Osteoblast (primary cell): ENCODE measurements at regions not wholly inside any gene's neighbourhood (a gene's known extent, or its start where the extent isn't known, plus 50 kb on each side); places are given as distances from the start of the nearest gene placed in this dataset.
A peak's percentile ranks its signal among the peaks of the same experiment; 100 is the strongest.

Experiments used
- DNase-seq: peaks from one replicate; pipeline ENCODE4 v3.0.0; 2011; ENCODE audit warnings: low spot score, mixed read lengths; ENCODE audit not compliant: insufficient read length; ENCODE audit errors: missing footprints
- H2AFZ ChIP-seq: 2 replicates; pipeline ENCODE4 v1.6.0; 2011; ENCODE audit warnings: mild to moderate bottlenecking, low read length
- H3K27ac ChIP-seq: 2 replicates; pipeline ENCODE4 v1.5.1; 2011; ENCODE audit warnings: mild to moderate bottlenecking, low read depth, low read length, moderate library complexity
- H3K27me3 ChIP-seq: 2 replicates; pipeline ENCODE4 v1.6.0; 2012; ENCODE audit warnings: mild to moderate bottlenecking, control low read depth, inconsistent platforms, low read length, moderate library complexity; ENCODE audit not compliant: insufficient read depth
- H3K36me3 ChIP-seq: 2 replicates; pipeline ENCODE4 v1.5.1; 2011; ENCODE audit warnings: mild to moderate bottlenecking, low read length, control low read depth, moderate library complexity; ENCODE audit not compliant: insufficient read depth
- H3K4me1 ChIP-seq: 2 replicates; pipeline ENCODE4 v1.5.1; 2011; ENCODE audit warnings: mild to moderate bottlenecking, low read length, control low read depth, moderate library complexity; ENCODE audit not compliant: insufficient read depth
- H3K4me2 ChIP-seq: 2 replicates; pipeline ENCODE4 v1.6.0; 2011; ENCODE audit warnings: mild to moderate bottlenecking, low read length; ENCODE audit not compliant: insufficient read depth
- H3K4me3 ChIP-seq: fragments of 200-600 bp; sonication (generic); 3 replicates; pipeline ENCODE4 v1.5.1; 2012; ENCODE audit warnings: mild to moderate bottlenecking, low read length, inconsistent platforms; ENCODE audit not compliant: insufficient read depth
- H3K79me2 ChIP-seq: 2 replicates; pipeline ENCODE4 v1.6.0; 2012; ENCODE audit warnings: mild to moderate bottlenecking, low read length, control low read depth, inconsistent platforms; ENCODE audit not compliant: insufficient read depth
- H3K9me3 ChIP-seq: 2 replicates; pipeline ENCODE4 v1.5.1; 2011; ENCODE audit warnings: low read depth, low read length, control low read depth
- H4K20me1 ChIP-seq: 2 replicates; pipeline ENCODE4 v1.6.0; 2012; ENCODE audit warnings: mild to moderate bottlenecking, low read length, control low read depth; ENCODE audit not compliant: insufficient read depth
- TF ChIP-seq, protein P1 (sequence below): IDR thresholded peaks from 2 replicates; pipeline ENCODE4 v1.5.1; 2011; ENCODE audit warnings: mild to moderate bottlenecking, low read depth, low read length, moderate library complexity; ENCODE audit errors: extremely low read depth

DNA sequence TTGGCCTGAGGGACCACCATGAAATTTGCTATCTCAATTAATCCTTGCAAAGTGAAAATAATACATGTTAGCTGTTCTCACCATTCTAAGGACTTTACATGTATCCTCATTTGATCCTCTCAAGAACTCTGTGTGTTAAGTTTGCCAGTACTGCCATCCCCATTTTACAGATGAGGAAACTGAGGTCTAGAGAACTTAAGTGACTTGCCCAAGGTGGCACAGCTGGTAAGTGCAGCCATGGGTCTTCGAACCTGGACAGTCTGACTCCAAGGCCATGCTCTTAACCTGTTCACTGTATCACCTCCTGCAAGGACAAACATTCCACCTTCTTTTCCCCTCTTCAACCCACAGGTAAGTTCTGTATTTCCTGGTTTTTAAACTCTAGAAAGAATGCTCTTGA lies 85.3 kb upstream of the NFE2L3 start:
- TF ChIP-seq, protein P1, sequence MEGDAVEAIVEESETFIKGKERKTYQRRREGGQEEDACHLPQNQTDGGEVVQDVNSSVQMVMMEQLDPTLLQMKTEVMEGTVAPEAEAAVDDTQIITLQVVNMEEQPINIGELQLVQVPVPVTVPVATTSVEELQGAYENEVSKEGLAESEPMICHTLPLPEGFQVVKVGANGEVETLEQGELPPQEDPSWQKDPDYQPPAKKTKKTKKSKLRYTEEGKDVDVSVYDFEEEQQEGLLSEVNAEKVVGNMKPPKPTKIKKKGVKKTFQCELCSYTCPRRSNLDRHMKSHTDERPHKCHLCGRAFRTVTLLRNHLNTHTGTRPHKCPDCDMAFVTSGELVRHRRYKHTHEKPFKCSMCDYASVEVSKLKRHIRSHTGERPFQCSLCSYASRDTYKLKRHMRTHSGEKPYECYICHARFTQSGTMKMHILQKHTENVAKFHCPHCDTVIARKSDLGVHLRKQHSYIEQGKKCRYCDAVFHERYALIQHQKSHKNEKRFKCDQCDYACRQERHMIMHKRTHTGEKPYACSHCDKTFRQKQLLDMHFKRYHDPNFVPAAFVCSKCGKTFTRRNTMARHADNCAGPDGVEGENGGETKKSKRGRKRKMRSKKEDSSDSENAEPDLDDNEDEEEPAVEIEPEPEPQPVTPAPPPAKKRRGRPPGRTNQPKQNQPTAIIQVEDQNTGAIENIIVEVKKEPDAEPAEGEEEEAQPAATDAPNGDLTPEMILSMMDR = no peak
- Histone ChIP-seq H3K27ac (no peak overlapping the region), H3K4me3 (no peak overlapping the region), H3K36me3 (no peaks in the 10 kb centered on the region), H3K9me3 (no peaks in the 10 kb centered on the region), H3K4me1 (no peaks in the 10 kb centered on the region), H2AFZ (no peak overlapping the region), H4K20me1 (no peaks in the 10 kb centered on the region), H3K27me3 (no peaks in the 10 kb centered on the region), H3K4me2 (no peak overlapping the region), H3K79me2 (no peaks in the 10 kb centered on the region)
- no peak for DNase-seq

DNA sequence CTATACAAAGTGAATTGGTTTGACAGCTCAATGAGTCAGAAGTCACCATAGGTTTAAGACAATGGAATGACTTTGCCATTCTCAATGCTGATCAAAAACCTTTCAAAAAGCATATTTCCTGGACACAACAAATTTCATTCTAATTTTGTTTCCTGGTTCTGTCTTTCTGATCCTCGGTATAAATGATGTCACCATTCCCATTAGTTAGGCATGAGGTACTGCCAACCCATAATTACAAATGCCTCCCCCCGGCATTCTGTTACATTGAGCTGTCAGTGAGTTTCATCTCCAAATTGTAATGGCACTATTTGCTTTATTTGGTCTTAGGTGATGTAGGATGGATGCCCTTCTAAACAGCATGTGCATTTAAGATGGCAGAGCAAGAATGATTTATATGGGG lies 81.7 kb upstream of the NFE2L3 start:
- Histone ChIP-seq H2AFZ (no peak overlapping the region), H3K4me1 (no peaks in the 10 kb centered on the region), H3K36me3 (no peaks in the 10 kb centered on the region), H3K9me3 (no peaks in the 10 kb centered on the region), H3K4me3 (no peak overlapping the region), H3K27me3 (no peaks in the 10 kb centered on the region), H3K27ac (no peak overlapping the region), H3K79me2 (no peaks in the 10 kb centered on the region), H4K20me1 (no peaks in the 10 kb centered on the region), H3K4me2 (no peak overlapping the region)
- TF ChIP-seq, protein P1 = no peak
- no peak for DNase-seq

DNA sequence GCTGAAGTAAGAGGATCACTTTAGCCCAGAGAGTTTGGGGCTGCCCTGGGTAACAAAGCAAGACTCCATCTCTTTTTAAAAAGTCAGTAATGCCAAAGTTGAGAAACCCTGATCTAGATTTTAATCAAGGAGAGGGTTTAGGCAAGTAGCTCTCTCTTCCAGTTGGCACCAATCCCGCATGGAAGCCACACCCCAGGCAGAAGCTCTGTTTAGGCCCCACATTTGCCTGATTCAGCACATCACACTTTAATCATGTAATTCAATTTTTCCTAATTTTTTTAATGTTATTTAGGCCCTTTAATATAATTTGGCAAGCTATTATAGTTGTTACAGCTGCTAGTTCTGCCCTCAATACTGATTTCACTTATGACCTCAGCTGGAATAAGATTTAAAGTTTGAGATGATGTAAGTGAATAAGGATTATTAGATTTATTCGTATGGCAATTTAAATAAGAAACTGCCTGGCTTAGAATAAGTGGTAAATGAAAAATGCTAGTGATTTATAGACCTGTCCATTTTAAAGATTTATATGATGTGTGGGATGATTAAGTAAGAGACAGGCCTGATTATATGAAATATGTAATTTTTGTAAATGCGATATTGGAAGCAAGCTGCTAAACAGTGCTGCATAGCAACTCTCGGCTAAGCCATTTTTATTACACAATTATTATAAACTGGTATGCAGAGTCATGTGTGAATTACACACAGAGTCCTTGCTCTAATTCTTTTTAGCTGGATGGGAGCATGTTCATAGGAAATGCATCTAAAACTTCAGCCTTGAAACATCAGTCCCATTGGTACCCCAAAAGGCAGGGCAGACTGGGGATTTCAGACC lies 80.2 kb upstream of the NFE2L3 start:
- no peaks in the 10 kb centered on the region for H4K20me1 ChIP-seq
- DNase-seq = no peak
- no peaks in the 10 kb centered on the region for H3K79me2 ChIP-seq
- H3K27me3 ChIP-seq = no peaks in the 10 kb centered on the region
- H3K4me1 ChIP-seq = no peaks in the 10 kb centered on the region
- no peak overlapping the region for H3K4me3 ChIP-seq
- no peaks in the 10 kb centered on the region for H3K9me3 ChIP-seq
- TF ChIP-seq, protein P1 = no peak
- no peak overlapping the region for H3K27ac ChIP-seq
- no peak overlapping the region for H2AFZ ChIP-seq
- H3K4me2 ChIP-seq = no peak overlapping the region
- H3K36me3 ChIP-seq = no peaks in the 10 kb centered on the region

DNA sequence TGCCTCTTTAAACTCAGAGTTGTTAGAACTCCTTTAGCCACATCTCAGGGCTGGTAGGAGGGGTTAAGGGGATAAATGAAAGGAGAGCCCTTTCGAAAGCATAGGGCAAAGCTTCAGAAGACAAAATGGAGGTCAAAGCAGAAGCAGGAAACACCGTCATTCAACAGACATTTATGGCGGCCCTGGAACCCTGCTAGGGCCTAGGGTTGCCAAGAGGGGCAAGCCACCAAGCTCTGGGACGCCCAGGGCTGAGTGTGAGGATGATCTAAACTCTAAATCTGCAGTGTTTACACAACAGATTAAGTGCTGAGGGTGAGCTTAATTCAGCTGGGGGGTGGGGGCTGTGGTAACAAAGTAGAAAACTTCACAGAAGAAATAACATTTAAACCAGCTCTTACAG lies 79.0 kb upstream of the NFE2L3 start:
- H3K36me3 ChIP-seq = no peaks in the 10 kb centered on the region
- no peaks in the 10 kb centered on the region for H3K79me2 ChIP-seq
- H3K4me1 ChIP-seq = no peaks in the 10 kb centered on the region
- H3K27me3 ChIP-seq = peaks cover 2% of the 10 kb centered on the region
- peak overlapping the region; percentile 3 for H2AFZ ChIP-seq
- TF ChIP-seq, protein P1 = no peak
- H3K27ac ChIP-seq = no peak overlapping the region
- H3K9me3 ChIP-seq = no peaks in the 10 kb centered on the region
- H3K4me2 ChIP-seq = no peak overlapping the region
- DNase-seq = no peak
- H4K20me1 ChIP-seq = no peaks in the 10 kb centered on the region
- no peak overlapping the region for H3K4me3 ChIP-seq
